ENCODE measurements at regions not wholly inside any gene's neighbourhood (a gene's known extent, or its start where the extent isn't known, plus 50 kb on each side); places are given as distances from the start of the nearest gene placed in this dataset.

DNA sequence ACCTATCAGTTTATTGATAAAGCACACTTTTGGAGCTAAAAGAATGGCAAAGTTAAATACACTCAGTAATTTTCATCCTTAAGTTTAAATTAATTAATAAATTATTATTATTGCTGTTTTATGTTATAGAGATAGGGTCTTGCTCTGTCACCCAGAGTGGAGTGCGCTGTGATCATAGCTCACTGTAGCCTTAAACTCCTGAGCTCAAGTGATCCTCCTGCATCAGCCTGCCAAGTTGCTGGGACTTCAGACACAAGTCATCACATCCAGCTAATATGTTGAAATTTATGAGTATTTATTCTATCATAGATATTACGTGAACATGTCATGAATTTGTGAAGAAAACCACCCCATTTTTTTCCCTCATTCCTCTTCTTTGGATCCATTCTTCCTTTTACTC lies 64.2 kb downstream of the GJA1 start:
- intact Hi-C loops (cut with micrococcal nuclease) = no loop called here

DNA sequence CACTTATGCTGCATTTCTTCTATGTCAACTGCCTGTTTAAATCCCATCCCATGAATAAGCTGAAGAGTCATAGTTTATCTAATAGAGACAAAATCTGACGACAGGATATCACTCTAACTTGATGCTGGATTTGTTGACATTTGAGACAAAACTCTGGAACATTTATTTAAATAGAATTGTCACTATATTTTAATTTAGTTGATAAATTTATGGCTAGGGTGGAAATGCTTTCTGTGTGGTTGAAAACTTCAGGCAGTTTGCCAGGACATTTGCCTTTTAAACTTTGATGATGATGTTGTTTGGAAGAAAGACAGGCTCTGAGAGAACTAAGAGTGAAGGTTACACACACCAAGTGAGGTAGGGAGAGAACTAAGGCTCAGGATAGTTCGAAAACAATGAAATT lies 68.1 kb downstream of the GJA1 start:
- intact Hi-C loops (cut with micrococcal nuclease) = no loop called here

GRCh38 chr6:121504227-121504626 lies 68.8 kb downstream of the GJA1 start:
- intact Hi-C loops (cut with micrococcal nuclease) = no loop called here

DNA sequence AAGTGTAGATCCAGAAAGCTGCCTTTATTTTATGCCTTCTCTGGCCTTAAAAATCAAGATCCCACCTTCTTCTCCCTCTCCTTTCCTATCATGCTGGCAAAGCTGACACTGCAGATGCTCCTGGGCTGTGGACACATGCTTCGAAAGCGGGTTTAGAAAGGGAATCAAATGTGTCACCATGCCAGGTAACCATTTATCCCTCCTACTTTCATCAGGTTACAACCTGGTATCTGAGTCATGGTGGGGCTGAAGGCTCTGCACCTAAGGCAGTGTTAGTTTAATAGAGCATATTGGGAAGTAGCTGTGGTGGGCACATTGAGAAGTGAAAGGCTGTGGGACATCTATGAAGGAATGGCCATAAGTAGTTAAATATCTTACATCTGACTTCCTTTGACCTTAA lies 69.8 kb downstream of the GJA1 start:
- intact Hi-C loops (cut with micrococcal nuclease) = no loop called here

DNA sequence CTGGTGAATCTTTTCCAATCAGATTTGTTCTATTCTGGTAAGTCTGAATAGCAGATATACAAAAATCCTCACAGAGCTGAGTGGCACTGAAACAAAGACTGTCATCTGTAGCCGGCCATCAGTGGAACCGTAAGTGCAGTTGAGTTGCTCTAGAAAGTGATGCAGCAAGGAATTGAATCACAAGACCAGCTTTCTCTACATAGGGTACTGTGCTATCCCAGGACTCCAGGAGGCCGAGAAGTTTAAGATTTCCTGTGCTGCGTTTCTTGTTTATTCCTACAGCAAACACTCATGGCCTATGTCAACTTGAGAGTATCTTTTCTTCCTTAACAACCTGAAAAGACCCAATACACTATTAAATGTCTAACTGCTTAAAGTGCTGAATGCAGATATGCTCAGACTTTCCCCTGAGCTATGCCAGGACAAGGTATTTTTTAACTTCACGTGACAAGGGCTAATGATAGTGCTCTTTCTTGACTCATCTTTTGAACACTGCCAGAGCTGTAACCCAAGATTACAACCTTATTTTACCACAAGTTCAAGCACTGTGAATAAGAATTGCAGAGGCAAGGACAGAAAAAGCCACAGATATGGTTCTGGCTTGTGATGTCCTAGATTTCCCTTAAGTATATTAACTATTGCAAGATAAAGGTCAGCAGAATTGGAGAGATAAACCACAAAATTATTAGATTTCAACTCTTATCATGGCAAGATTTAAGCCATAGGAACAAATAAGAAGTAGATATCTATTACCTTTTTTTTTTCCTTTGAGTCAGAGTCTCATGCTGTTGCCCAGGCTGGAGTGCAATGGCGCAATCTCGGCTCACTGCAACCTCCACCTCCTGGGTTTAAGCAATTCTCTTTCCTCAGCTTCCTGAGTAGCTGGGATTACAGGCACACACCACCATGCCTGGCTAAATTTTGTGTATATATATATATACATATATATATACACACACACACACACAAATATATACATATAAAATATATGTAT lies 71.6 kb downstream of the GJA1 start:
- intact Hi-C loops (cut with micrococcal nuclease) = no loop called here

DNA sequence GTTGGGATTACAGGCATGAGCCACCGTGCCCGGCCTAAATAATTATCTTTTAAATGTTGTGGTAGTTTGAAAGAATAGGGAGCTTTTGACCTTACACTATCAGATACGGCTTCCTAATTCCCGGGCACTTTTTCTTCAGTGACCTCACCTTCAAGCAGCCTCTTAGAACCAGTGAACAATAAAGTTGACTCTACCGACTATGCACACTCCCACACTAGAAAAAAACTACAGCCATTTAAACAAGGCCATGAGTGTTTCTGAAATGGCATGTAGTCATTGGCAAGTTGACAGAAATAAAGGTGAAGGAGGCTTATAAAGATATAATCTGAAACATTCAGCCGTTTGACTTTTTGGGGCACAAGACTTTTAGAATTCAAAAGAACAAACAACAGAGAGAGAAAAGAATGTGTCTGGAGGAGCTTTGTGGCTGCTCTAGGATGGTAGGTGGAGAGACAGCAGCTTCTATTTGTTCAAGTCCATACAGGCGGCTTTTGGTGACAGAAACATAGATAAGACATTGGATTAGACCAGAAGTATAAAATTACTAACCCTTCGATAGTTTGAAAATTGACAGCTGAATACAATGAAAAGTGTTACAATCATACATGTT lies 75.2 kb downstream of the GJA1 start:
- intact Hi-C loops (cut with micrococcal nuclease) = no loop called here

DNA sequence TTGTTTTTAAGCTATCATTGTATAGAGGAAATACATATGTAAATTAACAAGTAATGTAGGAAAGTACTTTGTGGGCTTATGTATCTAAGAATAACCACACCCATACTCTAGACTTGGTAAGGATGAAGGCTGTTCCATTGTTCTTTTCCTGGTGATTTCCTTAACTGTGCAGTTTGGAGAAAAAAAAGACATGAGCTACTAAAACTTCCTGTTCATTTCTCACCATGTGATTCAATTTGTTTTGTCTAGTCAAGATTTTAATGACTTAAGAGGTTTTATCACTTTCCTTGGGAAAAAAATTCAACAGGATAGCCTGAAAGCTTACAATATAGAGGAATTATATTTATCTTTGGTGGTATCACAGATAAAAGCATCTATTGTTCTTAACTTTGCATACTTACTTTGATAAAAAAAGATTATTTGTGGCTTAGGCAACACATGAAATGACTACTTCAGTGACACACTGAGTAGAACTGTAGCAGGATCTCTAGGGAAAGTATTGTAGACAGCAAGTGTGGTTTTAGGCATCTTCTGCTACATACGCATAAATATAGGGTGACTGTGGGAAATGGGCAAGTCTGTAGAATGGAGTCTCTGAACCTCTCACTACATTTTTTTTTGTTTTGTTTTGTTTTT lies 80.3 kb downstream of the GJA1 start:
- intact Hi-C loops (cut with micrococcal nuclease) = no loop called here

- intact Hi-C loops (cut with micrococcal nuclease) = no loop called here
Measured at GRCh38 chr6:121516331-121516730, 80.9 kb downstream of the GJA1 start.

- intact Hi-C loops (cut with micrococcal nuclease) = no loop called here
Measured at GRCh38 chr6:121520337-121521163, 85.1 kb downstream of the GJA1 start.

GRCh38 chr6:121521164-121521555 lies 85.7 kb downstream of the GJA1 start:
- intact Hi-C loops (cut with micrococcal nuclease) = no loop called here

DNA sequence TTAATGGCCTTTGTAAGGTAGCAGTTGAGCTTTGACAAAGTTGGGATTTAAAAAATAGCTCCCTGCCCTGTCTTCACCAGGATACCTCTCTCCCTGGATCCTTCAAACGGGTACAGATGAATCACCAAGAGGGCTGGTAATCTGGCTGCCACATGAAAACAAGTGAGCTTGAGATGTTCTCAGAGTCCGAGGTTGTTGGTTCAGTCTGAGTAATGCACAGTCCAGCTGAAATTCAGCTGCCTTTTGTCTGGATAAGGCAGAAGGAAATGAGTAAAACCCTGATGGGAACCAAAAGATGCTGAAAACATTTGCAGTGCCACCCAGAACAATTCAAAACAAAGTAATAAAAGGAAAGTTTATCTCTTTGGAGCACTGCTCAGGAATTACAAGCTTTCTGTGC lies 86.8 kb downstream of the GJA1 start:
- intact Hi-C loops (cut with micrococcal nuclease) = no loop called here

GRCh38 chr6:121522771-121523386 lies 87.4 kb downstream of the GJA1 start:
- intact Hi-C loops (cut with micrococcal nuclease) = no loop called here

- intact Hi-C loops (cut with micrococcal nuclease) = no loop called here
Measured at GRCh38 chr6:121523628-121524027, 88.2 kb downstream of the GJA1 start.

- intact Hi-C loops (cut with micrococcal nuclease) = no loop called here
Measured at GRCh38 chr6:121526282-121526681, 90.8 kb downstream of the GJA1 start.

DNA sequence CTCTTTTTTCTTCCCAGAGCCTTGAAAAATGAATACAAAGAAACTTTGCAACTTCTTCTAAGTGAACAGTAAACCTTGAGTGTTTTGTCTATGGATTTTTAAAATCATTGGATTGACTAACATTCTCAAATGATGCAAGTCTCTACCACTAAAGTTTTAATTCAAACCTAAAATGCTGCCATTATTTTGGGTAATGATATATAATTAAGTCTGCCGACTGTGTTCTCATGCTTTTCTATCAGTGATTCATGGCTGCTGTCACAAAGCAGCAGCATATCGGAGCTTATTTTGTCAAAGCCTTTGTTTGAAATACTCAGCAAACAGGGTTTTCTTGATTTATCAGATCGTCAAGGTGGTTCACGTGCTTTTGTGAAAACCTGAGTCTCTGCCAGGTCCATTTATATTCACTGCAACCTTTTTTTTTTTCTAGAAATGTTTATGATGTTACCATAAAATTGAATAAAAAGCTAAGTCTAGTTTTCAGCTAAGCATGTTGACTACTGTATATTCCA lies 96.3 kb downstream of the GJA1 start:
- intact Hi-C loops (cut with micrococcal nuclease) = no loop called here

DNA sequence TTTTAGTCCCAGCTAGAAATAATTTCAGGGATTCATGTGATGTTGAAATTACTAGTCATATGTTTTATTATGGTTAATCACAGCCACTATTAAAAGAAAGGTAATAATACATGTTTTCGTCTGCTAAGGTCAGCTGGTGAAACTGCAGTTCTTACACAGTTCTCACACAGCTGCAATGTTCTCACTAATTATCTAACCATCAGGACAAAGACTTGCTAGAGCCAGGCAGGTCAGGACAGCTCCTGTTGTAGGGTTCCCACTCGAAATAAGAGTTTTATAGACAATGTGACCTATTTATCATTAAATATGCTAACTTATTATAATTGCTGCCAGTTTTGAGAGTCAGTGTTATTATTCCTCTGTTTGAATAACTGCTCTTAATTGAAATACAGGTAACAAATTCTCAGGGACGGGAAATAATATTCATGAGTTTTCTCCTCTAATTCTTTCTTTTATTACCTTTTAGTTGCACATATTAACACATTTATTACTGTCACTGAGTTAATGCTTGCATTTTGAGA lies 97.9 kb downstream of the GJA1 start:
- intact Hi-C loops (cut with micrococcal nuclease) = no loop called here

GRCh38 chr6:121535777-121536176 lies 100.3 kb downstream of the GJA1 start:
- intact Hi-C loops (cut with micrococcal nuclease) = no loop called here

GRCh38 chr6:121536345-121536744 lies 100.9 kb downstream of the GJA1 start:
- intact Hi-C loops (cut with micrococcal nuclease) = no loop called here

DNA sequence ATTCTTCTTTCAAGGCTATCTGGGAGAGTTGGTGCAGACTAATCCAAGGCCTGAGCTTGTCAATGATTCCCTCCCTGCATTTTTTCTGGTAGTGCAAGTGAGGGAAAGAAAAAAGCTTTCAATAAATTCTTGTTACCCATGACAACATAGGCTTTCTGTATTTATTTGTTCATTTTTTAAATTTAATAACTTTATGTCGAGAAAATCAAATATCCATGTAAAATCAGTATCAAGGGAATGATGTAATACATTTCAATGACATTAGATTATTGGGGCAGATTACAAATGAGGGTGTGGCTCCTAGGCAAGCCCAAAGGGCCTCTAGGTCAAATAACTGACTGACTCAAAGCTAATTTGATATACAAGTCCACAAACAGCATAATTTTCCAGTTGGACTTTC lies 104.0 kb downstream of the GJA1 start:
- intact Hi-C loops (cut with micrococcal nuclease) = no loop called here

- intact Hi-C loops (cut with micrococcal nuclease) = no loop called here
Measured at GRCh38 chr6:121540210-121540609, 104.8 kb downstream of the GJA1 start.

DNA sequence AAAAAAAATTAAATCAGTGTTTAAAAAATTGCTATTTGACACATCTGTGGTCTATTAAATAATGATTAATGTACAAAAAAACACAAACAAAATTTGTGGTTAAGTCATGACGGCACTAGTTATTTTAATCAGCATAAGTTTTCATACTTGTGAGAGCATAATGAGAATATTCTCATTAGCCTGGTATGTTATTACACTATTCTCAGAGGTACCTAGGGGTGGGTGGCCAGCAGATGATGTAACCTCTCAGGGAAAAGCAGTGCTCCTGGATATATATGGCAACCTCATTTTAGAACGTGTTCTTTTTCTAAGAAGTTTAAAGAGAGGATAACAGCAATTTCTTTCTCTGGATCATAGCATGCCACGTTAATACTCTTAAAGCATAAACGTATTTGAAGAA lies 109.2 kb downstream of the GJA1 start:
- intact Hi-C loops (cut with micrococcal nuclease) = no loop called here
